CD14-positive monocyte (primary cell): ENCODE measurements at regions not wholly inside any gene's neighbourhood (a gene's known extent, or its start where the extent isn't known, plus 50 kb on each side); places are given as distances from the start of the nearest gene placed in this dataset.
A peak's percentile ranks its signal among the peaks of the same experiment; 100 is the strongest.

ENCODE experiments used
- DNase-seq, 3 donors: peaks; one replicate each; pipeline ENCODE4 v3.0.0-alpha.2; 2011 to 2022
- H2AFZ ChIP-seq: 2 replicates; pipeline ENCODE4 v1.6.0; 2012; ENCODE audit warnings: mild to moderate bottlenecking, low read depth, low read length, inconsistent platforms; ENCODE audit not compliant: insufficient read depth, poor library complexity, severe bottlenecking
- H3K27ac ChIP-seq, 2 donors: 1 replicate in 1 of 2; 2 replicates in 1 of 2; pipeline ENCODE4 v1.5.1; 2012 to 2013; ENCODE audit warnings: low read length in 2 of 2, control low read depth in 1 of 2, inconsistent platforms in 1 of 2, low read depth in 1 of 2, mild to moderate bottlenecking in 1 of 2
- H3K27me3 ChIP-seq, 2 donors: one replicate each; pipeline versions ENCODE4 v1.6.0 to v1.6.1; 2011 to 2013; ENCODE audit warnings: low read length in 2 of 2; ENCODE audit not compliant: control insufficient read depth in 2 of 2, insufficient read depth in 2 of 2
- H3K36me3 ChIP-seq, 2 donors: replicated peaks in 1 of 2; 1 replicate in 1 of 2; 2 replicates in 1 of 2; pipeline versions ENCODE4 v1.5.1 to v1.6.1; 2012 to 2013; ENCODE audit warnings: low read length in 2 of 2, control low read depth in 1 of 2, inconsistent platforms in 1 of 2, mild to moderate bottlenecking in 1 of 2; ENCODE audit not compliant: insufficient read depth in 2 of 2, control insufficient read depth in 1 of 2
- H3K4me1 ChIP-seq, 2 donors: 1 replicate in 1 of 2; 2 replicates in 1 of 2; pipeline versions ENCODE4 v1.5.1 to v1.6.1; 2012 to 2013; ENCODE audit warnings: low read length in 2 of 2, control low read depth in 1 of 2, inconsistent platforms in 1 of 2, mild to moderate bottlenecking in 1 of 2, moderate library complexity in 1 of 2; ENCODE audit not compliant: insufficient read depth in 2 of 2, control insufficient read depth in 1 of 2
- H3K4me2 ChIP-seq: replicated peaks from 2 replicates; pipeline ENCODE3; 2012; ENCODE audit warnings: low read length, moderate library complexity, mild to moderate bottlenecking; ENCODE audit not compliant: poor library complexity, severe bottlenecking; ENCODE audit errors: extremely low read depth
- H3K4me3 ChIP-seq, 3 experiments: fragments of 200-600 bp in 1 of 3; sonication (generic) in 1 of 3; replicated peaks in 1 of 3; 1 replicate in 2 of 3; 2 replicates in 1 of 3; pipeline ENCODE4 v1.5.1; 2011 to 2013; ENCODE audit warnings: low read length in 3 of 3, mild to moderate bottlenecking in 3 of 3, control low read depth in 2 of 3, low read depth in 2 of 3, inconsistent platforms in 1 of 3, moderate library complexity in 1 of 3
- H3K79me2 ChIP-seq: 2 replicates; pipeline ENCODE4 v1.6.0; 2012; ENCODE audit warnings: mild to moderate bottlenecking, control low read depth, inconsistent platforms, low read length, moderate library complexity; ENCODE audit not compliant: insufficient read depth
- H3K9ac ChIP-seq: 2 replicates; pipeline ENCODE4 v1.6.0; 2017; ENCODE audit warnings: low read length, mild to moderate bottlenecking; ENCODE audit not compliant: insufficient read depth, poor library complexity, severe bottlenecking
- H3K9me3 ChIP-seq, 2 donors: replicated peaks in 1 of 2; 1 replicate in 1 of 2; 2 replicates in 1 of 2; pipeline versions ENCODE4 v1.5.1 to v1.6.1; 2012 to 2013; ENCODE audit warnings: low read length in 2 of 2, control low read depth in 1 of 2; ENCODE audit not compliant: control insufficient read depth in 1 of 2, insufficient read depth in 1 of 2
- H4K20me1 ChIP-seq: 2 replicates; pipeline ENCODE4 v1.6.0; 2012; ENCODE audit warnings: mild to moderate bottlenecking, low read length, control low read depth, moderate library complexity; ENCODE audit not compliant: insufficient read depth
- H3K27ac Mint-ChIP-seq, 7 donors: one replicate each; pipeline ENCODE4 v1.8.0; 2020; ENCODE audit warnings: mild to moderate bottlenecking in 7 of 7, mixed read lengths in 7 of 7, moderate library complexity in 6 of 7, inconsistent platforms in 2 of 7
- H3K27me3 Mint-ChIP-seq, 3 donors: one replicate each; pipeline ENCODE4 v1.8.0; 2021 to 2022; ENCODE audit warnings: low read depth in 3 of 3, mild to moderate bottlenecking in 3 of 3, mixed read lengths in 3 of 3, moderate library complexity in 3 of 3, inconsistent platforms in 1 of 3
- H3K36me3 Mint-ChIP-seq, 2 donors: one replicate each; pipeline ENCODE4 v1.8.0; 2020; ENCODE audit warnings: mixed read lengths in 2 of 2, inconsistent platforms in 1 of 2, mild to moderate bottlenecking in 1 of 2
- H3K4me1 Mint-ChIP-seq: one replicate; pipeline ENCODE4 v1.8.0; 2020; ENCODE audit warnings: mild to moderate bottlenecking, mixed read lengths
- H3K4me3 Mint-ChIP-seq, 2 donors: one replicate each; pipeline ENCODE4 v1.8.0; 2020; ENCODE audit warnings: mild to moderate bottlenecking in 2 of 2, mixed read lengths in 2 of 2, moderate library complexity in 1 of 2
- H3K9me3 Mint-ChIP-seq, 7 donors: one replicate each; pipeline ENCODE4 v1.8.0; 2020 to 2022; ENCODE audit warnings: mixed read lengths in 7 of 7, mild to moderate bottlenecking in 6 of 7, moderate library complexity in 6 of 7, inconsistent platforms in 2 of 7
- CTCF ChIP-seq: fragments of 200-600 bp; IDR thresholded peaks from one replicate; pipeline ENCODE4 v1.8.0; 2022; ENCODE audit warnings: antibody characterized with exemption, mild to moderate bottlenecking
- WGBS: methylation state at CpG from one replicate; pipeline ENCODE4 v1.1.5; 2013; ENCODE audit warnings: missing lambda C conversion rate; ENCODE audit not compliant: insufficient coverage; 5-methylcytosine and 5-hydroxymethylcytosine counted together
- intact Hi-C, 2 donors: fragments of 100-400 bp; cut with micrococcal nuclease; formaldehyde crosslinking; loops; one replicate each; pipeline versions ENCODE4 v1.15.0 to v1.15.1; 2023

- H3K27ac Mint-ChIP-seq, result no peak overlapping the region
- peaks cover 9% of the 10 kb centered on the region for H3K4me1 Mint-ChIP-seq
- H3K36me3 Mint-ChIP-seq, result no peaks in the 10 kb centered on the region
- no peaks in the 10 kb centered on the region for H3K79me2 ChIP-seq
- H4K20me1 ChIP-seq, result no peaks in the 10 kb centered on the region
- no peaks in the 10 kb centered on the region for H3K27me3 Mint-ChIP-seq
- H3K27me3 ChIP-seq, result no peaks in the 10 kb centered on the region
- no peak overlapping the region for H3K4me3 Mint-ChIP-seq
- H3K4me2 ChIP-seq, result no peak overlapping the region
- peaks cover 0 to 8% (median 4%) of the 10 kb centered on the region in 7 donors for H3K9me3 Mint-ChIP-seq
- H3K4me3 ChIP-seq, result no peak overlapping the region
- no peak overlapping the region for H3K27ac ChIP-seq
- H3K4me1 ChIP-seq, result peaks cover 7 to 13% of the 10 kb centered on the region in 2 donors
- H3K9ac ChIP-seq, result no peak overlapping the region
- no peaks in the 10 kb centered on the region for H3K9me3 ChIP-seq
- no peak overlapping the region for H2AFZ ChIP-seq
- DNase-seq, result peak in 2 of 3 donors; percentile 12 to 14
- no peaks in the 10 kb centered on the region for H3K36me3 ChIP-seq
- TF ChIP-seq CTCF, result no peak
- intact Hi-C loops, result no loop called here
Observed at GRCh38 chr11:122234257-122234656, 118.2 kb upstream of the BLID start.

GRCh38 chr11:122232985-122233384, 117.0 kb upstream of the BLID start:
- TF ChIP-seq CTCF, result no peak

More at GRCh38 chr11:122232985-122233384, 117.0 kb upstream of the BLID start:
- H3K9me3 Mint-ChIP-seq, result peaks cover 0 to 5% (median 3%) of the 10 kb centered on the region in 7 donors
- intact Hi-C loops, result no loop called here
- H3K4me1 ChIP-seq, result peaks cover 8 to 14% of the 10 kb centered on the region in 2 donors
- H3K4me3 Mint-ChIP-seq, result no peak overlapping the region
- WGBS, result no CpG with 5 or more reads among the region's 4 CpGs
- no peak for DNase-seq
- H3K27ac ChIP-seq, result no peak overlapping the region
- no peak overlapping the region for H3K4me3 ChIP-seq
- peaks cover 9% of the 10 kb centered on the region for H3K4me1 Mint-ChIP-seq
- no peaks in the 10 kb centered on the region for H3K9me3 ChIP-seq
- no peak overlapping the region for H3K4me2 ChIP-seq
- no peak overlapping the region for H3K9ac ChIP-seq
- H2AFZ ChIP-seq, result no peak overlapping the region
- H3K79me2 ChIP-seq, result no peaks in the 10 kb centered on the region
- no peak overlapping the region for H3K27ac Mint-ChIP-seq
- H3K27me3 ChIP-seq, result no peaks in the 10 kb centered on the region
- no peaks in the 10 kb centered on the region for H3K27me3 Mint-ChIP-seq
- H4K20me1 ChIP-seq, result no peaks in the 10 kb centered on the region
- no peaks in the 10 kb centered on the region for H3K36me3 Mint-ChIP-seq
- no peaks in the 10 kb centered on the region for H3K36me3 ChIP-seq
